ENCODE measurements at regions not wholly inside any gene's neighbourhood (a gene's known extent, or its start where the extent isn't known, plus 50 kb on each side); places are given as distances from the start of the nearest gene placed in this dataset.
"Not testable (repeated sequence)": the region's sequence is repeated elsewhere in the genome, so short reads cannot be mapped to it uniquely, and the experiment has no call there.

DNA sequence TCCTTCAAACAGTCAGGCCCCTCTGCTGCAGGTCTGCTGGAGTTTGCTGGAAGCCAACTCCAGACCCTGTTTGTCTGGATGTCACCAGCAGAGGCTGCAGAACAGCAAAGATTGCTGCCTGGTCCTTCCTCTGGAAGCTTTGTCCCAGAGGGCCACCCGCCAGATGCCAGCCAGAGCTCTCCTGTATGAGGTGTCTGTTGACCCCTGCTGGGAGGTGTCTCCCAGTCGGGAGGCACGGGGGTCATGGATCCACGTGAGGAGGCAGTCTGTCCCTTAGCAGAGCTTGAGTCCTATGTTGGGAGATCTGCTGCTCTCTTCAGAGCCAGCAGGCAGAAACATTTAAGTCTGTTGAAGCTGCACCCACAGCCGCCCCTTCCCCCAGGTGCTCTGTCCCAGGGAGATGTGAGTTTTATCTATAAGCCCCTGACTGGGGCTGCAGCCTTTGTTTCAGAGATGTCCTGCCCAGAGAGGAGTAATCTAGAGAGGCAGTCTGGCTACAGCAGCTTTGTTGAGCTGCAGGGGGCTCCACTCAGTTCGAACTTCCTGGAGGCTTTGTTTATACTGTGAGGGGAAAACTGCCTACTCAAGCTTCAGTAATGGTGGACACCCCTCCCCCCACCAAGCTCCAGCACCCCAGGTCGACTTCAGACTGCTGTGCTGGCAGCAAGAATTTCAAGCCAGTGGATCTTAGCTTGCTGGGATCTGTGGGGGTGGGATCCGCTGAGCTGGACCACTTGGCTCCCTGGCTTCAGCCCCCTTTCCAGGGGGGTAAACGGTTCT is 72.1 kb downstream of the OGFRL1 start:
- DNase-seq (ENCODE audit: low spot score) = not testable (repeated sequence)

DNA sequence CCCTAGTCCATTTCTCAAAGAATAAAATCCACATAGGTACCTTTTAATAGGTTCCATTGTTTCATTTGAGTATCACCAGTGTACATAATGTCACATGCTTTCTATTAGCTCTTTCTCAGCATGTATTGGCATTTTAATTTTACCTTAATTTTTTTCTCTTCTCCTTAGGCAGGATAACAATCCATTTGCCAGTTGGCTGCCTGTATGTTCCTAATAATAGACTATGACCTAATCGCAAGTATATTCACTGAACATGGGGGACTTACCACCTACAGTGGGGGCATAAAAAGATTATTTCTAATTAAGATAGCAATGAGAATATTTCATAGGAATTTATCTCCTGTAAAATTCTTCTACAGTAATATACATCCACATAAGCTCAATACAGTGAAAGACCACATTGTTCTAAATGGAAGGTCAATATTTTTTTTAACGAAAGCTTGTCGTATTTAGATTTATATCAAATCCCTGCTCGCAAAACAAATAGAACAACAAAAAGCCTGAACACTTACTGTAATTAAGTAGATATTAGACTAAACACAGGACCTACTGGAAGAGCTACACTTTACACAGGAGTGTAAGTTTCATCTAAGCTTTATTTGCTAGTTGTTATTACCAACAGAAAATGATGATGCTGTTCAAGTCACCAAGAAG is 76.4 kb downstream of the OGFRL1 start:
- no peak for DNase-seq (ENCODE audit: low spot score)

DNA sequence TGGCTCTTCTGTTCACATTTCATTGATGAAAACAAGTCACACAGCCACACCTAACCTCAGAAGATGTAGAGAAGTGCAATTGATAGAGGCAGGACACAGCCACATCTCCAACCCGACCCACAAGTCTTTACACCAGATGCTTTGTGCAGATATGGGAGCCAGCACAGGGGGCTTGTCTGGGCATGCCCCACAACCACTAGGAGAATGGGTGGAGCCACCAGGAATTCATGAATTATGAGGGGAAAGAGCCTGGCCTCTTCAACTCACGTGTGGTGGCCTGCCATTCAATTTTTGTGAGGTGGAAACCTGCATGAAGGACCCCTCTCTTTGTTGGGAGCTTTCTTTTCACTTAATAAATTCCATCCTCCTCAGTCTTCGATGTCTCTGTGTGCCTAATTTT is 79.1 kb downstream of the OGFRL1 start:
- DNase-seq (ENCODE audit: low spot score) = no peak

DNA sequence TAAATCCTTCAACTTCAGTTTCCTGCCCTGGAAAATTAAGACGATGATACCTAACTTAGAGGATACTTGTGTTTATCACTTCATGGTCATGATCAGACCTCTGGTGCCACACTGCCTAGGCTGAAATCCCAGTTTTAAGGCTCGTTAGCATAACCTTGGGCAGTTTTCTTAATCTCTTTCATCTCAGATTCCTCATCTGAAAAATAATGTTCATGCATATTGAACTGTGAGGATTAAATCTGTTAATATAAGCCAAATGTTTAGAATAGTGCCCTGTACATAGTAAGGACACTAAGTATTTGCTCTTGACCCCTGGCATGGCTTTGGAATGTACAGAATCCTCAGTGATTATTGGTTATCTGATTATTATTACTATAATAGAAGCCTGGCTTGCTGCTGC is 79.7 kb downstream of the OGFRL1 start:
- no peak for DNase-seq (ENCODE audit: low spot score)

DNA sequence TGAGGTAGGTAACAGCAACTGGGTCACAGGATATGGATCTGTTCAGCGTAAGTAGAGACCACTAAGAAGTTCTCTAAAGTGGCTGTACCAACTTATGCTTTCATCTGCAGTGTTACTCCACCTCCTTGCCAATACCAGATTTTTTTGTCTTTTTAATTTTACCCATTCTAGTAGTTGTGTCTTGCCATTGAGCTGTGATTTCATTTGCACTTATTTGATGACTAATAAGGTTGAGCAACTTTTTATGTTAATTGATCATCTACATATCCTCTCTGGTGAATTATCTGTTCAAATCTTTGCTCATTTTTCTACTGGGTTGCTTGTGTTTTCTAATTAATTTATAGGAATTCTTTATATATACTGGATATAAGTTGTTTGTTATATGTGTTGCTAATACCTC is 82.9 kb downstream of the OGFRL1 start:
- DNase-seq (ENCODE audit: low spot score) = no peak

DNA sequence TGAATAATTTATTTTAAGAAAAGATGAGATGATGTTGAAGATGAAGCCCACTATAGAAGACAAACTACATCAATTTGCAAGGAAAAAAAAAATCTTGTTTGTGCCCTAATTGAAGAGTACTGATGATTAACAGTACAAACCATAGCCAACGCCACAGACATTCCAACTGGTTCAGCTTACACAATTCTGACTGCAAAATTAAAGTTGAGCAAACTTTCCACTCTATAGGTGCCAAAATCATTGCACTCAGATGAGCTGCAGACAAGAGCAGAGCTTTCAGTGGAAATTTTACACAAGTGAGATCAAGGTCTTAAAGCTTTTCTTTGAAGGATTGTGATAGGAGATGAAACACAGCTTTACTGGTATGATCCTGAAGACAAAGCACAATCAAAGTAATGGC is 85.3 kb downstream of the OGFRL1 start:
- DNase-seq (ENCODE audit: low spot score) = no peak

DNA sequence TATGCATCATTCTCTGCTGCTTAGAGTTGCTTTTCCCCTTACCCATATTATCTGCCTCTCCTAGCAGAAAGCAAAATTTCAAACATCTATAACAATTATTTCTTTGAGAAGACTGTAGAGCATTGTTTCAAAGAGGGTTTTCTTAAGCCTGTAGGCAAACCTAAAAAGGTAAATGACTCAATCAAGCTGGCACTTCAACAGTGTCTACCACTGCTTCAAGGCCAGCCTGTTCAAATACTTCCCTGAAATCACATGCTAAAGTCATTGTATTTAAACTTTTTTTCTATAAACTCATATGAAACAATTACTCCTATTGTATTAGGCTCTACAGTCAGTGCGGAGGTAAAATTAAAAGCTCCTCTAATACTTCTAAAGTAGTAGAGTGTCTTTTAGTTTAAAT is 87.1 kb downstream of the OGFRL1 start:
- no peak for DNase-seq (ENCODE audit: low spot score)

DNA sequence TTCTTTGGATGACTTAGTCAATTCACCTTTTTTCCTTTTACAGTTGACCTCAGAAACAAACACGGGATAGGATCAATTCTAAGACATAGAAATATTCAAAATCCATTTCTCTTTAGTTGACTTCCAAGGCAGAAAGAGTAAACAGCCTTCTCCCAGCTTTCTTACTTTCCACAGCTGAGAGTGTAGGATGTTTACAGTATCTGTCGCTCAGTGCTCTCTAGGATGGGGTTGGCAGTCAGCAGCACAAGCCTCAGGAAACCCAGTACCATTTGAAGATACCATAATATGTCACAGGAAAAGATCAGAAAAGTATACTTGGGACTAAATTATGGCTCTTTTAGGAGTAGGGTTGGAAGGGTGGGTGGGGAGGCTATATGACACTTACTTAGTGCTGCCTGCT is 88.2 kb downstream of the OGFRL1 start:
- DNase-seq (ENCODE audit: low spot score) = no peak

DNA sequence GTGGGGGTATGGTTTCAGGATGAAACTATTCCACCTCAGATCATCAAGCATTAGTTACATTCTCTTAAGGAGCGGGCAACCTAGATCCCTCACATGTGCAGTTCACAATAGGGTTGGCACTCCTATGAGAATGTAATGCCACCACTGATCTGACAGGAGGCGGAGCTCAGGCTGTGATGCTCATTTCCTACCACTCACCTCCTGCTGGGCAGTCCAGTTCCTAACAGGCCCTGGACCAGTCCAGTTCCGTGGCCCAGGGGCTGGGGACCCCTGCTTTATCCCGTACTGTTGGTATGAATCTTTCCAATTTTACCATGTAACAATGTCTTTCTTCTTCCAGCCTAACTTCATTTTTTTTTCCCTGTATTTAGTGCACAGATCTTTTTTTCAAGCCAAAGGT is 94.9 kb downstream of the OGFRL1 start:
- no peak for DNase-seq (ENCODE audit: low spot score)

DNA sequence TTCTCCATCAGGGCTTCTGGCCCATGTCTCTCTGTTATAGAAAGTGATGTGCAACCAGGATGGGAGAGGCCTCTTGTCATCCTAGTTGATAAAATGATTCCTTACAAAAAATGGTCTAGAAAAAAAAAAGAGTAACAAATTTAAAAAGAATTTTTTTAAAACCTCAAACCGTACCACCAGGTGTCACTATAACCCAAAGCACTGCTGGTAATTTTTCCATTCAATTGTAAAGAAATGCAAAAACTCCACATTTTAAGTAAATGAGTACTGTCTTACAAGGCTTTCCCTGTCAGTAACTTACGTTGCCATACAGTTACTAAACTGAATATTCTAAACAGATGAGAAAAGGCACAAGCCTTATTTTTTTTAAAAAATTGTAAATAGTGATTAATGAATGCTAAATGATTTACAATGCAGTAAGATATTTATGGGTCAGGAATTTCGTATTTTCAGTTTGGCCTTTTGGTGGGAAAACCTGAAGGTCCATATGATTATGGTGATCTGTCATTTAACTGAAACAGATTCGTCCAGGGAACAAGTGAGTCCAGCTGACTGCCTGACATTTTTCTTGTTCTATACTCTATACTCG is 95.4 kb downstream of the OGFRL1 start:
- no peak for DNase-seq (ENCODE audit: low spot score)

DNA sequence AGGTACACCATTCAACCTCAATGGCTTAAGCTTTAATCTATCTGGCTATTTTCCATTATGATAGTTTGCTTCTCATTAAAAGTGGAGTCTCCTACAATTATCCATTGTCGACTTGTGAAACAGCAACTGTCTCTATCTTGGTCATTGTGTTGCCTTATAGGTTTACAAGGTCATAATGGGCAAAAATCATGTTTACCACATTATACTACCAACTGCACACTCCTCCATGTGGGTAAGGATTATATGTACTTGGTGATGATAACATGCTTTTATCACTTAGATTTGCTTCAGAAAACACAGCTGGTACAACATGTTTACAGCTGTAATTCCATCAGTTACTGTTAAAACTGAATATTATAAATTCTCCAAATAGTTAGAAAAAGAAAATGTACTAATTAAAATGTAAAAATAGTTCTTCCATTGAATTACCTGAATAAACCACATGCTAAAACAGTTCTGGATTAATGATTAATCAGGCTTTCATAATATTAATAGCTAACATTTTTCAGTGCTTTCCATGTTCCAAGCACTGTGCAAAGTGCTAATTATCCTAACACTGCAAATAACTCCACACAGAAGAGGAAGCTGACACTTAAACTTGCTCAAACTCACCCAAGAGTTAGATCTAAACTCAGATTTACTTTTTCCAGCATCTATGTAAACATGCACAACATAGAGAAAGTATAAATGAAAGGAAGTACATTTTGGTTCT is 96.7 kb downstream of the OGFRL1 start:
- DNase-seq (ENCODE audit: low spot score) = no peak

DNA sequence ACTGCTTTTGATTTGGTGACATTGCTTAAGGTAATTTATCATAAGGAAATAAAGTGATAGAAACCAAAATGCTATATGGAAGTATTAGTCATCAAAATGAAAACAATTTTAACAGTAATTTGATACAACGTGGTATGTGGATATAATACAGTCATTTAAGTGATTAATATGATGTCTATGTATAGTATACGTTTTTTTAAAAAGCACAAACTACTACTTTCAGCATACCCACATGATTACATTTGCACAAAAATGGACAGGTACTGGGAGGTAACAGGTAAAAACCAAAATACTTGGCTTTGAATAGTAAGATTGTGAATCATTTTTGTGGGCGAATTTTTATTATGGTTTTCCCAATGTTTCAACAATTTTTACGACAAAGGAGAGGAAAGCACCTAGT is 97.6 kb downstream of the OGFRL1 start:
- no peak for DNase-seq (ENCODE audit: low spot score)

DNA sequence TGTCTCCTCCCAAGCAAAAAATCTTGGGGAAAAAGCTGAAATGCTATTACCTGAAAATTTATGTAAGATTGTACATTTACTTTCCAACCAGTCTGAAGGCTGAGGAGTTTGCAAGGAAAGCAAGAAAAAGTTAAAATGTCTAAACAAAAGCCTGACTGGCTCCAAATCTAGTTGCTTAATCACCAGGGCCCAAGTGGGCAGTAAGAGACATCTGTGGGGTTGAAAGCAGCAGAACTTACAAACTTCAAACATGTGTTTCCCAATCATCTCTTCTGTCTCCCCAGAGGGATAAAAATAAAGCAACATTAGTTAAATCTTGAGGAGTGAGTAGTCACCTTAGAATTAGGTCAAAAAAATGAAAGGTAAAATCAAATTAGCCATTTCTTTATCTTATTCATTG is 98.6 kb downstream of the OGFRL1 start:
- DNase-seq (ENCODE audit: low spot score) = no peak

DNA sequence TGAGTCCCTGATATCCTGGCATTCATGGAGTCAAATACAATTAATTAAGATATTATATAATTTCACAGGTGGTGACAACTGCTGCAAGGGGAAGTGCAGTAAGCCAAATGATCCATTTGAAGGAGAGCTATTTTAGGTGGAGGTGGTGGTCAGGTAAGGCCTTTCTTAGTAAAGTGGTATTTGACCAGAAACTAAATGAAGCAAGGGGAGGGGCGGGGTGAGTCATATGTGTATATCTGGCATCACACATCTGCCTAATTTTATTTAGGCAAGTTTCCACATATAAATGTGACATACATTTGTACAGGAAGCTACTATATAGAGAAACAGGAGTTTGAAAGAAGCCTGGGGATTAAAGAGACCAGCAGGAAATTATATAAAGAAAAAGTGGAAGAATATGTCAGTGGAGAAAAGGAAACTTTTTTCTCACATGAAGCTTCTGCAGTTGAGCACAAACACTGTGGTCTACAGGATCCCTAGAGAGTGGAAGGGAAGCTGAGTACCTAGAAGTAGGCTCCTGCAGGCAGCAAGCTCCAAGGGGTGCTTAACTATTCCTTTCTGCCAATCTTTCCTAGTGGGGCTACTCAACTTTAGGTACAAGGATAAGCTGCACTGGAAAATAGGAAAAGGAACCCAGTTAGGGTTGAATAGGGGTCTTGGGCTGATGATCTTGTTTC is 99.6 kb downstream of the OGFRL1 start:
- no peak for DNase-seq (ENCODE audit: low spot score)

DNA sequence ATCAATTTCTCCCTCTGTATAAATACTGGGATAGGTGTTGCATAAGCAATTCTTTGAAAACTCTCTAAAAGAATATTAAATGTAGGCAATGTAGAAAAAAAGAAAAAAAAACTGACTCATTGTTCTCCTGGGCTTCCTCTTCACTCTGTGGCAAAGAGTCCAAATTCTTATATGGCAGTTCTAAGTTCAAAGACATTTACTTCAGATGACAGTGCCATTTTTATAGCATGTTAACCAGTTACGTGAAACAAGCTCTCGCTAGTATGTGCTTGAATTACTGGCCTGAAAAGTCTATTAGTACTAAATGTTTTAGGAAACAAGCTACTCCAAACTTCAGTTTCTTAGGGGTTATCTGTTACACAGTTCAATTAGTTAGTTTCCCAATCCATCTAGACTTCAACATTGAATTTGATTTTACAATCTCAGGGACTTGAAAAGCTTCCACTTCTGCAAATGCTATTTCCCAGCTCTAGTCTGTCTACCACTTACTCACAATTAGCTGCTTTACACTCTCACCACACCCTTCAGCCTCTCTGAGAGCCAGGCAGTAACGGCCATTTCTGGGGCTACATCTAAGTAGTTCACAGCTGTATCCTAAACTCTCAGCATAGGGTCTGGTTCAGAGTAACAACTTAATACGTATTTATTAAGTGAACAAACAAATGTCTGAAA is 100.4 kb downstream of the OGFRL1 start:
- DNase-seq (ENCODE audit: low spot score) = no peak

DNA sequence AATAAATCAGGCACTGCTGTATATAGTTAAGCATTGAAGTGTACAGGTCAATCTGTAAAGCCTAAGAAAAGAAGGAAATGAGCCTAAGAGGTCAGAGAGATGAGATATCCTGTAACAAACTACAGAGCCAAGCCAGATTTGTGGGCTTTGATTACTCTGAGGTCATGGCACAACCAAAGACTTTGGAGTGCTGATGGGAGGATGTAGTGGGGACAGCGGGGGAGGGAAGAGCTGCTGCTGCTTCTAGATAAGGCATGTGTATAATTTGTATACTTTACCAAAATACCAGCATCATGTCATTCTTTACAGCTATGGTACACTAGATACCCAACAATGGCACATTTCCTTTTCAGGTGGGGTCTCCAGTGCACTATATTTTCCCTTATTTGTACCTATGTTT is 102.5 kb downstream of the OGFRL1 start:
- DNase-seq (ENCODE audit: low spot score) = no peak

DNA sequence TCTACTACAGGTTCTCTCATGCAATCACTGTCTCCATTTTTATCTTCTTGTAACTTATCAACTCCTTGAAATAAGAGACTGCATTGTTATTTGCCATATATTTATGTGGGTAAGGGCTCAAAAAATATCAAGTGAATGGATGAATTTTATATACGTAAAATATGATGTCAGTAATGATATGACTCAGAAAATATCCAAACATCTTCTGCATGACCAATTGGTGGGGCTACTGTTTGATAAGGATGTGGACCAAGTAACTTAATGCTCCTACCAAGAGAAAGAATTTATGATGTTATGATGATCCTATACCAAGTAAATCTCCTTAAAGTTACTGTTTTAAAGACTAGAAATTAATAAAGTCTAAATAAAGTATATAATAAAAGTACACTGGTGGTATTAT is 103.7 kb downstream of the OGFRL1 start:
- no peak for DNase-seq (ENCODE audit: low spot score)

DNA sequence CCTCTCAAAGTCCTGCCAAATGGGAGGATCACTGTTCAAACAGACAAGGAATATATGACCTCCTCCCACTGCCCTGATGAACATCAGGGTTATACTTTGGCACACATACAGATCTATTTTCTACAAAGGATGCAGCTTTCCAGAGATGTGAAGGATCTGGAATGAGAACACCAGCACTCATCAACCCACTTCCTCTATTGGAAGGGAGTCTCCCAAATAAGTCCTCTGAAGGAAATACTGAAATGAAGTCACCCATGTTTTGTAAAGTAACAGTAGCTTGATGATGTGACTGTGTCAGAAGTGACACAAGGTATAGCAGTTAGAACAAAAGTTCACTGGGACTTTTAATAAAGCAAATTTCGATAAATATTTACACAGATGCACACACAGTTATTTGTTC is 104.9 kb downstream of the OGFRL1 start:
- DNase-seq (ENCODE audit: low spot score) = no peak

DNA sequence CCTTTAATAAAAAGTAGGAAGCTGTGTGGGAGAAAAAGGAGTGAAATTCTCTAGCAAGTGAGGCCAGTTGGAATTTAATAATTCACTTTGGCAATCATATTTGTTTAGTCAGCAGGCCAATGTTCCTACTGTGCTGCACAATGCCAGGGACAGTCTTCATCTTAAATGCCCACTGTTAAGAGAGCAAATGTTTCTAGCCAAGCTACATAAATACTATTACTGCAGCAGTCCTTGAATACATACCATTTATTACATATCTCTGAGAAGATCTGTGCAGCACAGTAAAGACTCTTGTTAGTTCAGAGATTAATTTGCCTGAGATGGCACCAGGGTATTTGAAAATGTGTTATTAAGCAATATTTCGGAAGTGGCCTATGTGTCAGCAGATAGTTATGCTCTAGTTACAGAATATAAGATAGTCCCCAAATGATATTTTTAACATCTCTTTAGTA is 105.4 kb downstream of the OGFRL1 start:
- no peak for DNase-seq (ENCODE audit: low spot score)

DNA sequence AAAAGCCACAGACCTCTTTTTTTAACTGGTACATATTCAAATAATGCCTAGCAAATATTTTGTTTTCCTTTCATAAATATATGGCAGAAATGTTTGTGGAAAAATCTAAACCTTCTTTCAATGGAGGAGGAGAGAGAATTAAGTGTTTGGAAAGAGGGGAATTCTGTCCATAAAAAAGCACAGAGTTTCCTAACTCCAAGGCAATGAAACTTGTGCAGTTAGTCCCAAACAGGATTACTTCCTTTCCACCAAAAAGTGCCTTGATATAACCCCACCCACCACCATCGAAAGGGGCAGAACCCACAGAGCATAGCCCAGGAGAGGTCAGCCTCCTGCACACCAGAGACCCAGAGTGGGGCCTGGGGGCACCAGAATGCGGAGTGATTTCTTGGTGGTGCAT is 106.3 kb downstream of the OGFRL1 start:
- DNase-seq (ENCODE audit: low spot score) = no peak

DNA sequence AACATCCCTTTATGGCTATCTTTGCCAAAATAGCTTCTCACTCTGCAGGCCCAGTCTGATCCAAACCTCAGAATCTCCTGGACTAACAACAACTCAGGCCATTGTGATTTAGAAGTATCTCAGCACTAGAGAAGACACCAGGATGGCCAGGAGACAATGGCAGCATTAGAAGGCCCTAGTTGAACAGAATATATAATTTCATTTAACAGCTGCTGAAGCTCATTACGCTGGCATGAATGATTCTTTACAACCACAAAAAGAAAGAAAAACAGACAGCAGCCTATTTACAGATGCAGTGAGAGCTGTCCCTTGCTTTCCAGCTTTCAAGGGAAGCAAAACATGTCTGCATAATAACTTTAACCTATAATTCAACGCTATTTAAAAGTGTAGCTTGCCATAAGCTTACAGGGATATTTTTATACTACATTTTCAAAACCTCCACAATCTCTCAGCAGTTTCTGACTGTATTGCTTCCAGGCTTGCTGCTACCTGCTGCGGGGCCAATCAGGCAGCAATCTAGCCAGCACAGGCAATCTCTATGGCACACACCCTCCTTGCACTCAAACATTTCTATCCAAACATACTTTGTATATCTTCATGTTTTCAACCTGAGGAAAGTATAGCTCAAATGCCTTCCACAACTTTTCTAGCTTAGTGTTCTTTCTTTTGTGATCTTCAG is 107.3 kb downstream of the OGFRL1 start:
- no peak for DNase-seq (ENCODE audit: low spot score)

Data from left forelimb (tissue), 1 donor.